DMS53 (cell line): ENCODE measurements at regions not wholly inside any gene's neighbourhood (a gene's known extent, or its start where the extent isn't known, plus 50 kb on each side); places are given as distances from the start of the nearest gene placed in this dataset.
A peak's percentile ranks its signal among the peaks of the same experiment; 100 is the strongest.
"Not testable (repeated sequence)": the region's sequence is repeated elsewhere in the genome, so short reads cannot be mapped to it uniquely, and the experiment has no call there.

Experiments
- DNase-seq: peaks from one replicate; lab custom pipeline; 2025; lab: John Stamatoyannopoulos, UW

GRCh38 chr21:14683063-14683462 is 136.9 kb upstream of the SAMSN1 start:
- DNase-seq: no peak

GRCh38 chr21:14678973-14679574 is 133.0 kb upstream of the SAMSN1 start:
- no peak for DNase-seq

DNA sequence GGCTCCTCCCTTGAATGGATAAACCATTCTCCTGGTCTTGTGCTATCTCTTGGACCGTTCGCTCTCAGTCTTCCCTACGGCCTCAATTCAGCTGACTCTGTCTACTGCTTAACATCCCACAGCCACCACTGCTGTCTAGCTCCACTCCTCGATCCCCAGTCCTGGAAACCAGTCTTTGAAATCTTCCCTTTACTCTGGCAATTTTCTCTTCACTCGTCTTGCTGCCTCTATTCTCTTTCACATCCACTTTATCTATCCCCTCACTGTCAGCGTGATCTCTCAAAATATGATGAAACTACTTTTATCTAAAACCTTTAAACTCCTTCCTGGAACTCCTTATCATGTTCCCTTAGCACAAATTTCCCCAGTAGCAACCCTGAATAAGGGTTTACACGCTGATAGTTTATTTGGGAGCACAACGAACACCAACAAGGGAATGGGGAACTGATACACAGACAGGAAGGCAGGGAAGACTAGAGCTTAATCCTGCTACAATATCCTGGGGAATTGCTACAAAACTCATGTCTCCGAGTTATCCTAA is 131.6 kb upstream of the SAMSN1 start:
- DNase-seq: no peak

GRCh38 chr21:14677013-14677412 is 130.9 kb upstream of the SAMSN1 start:
- DNase-seq: peak; percentile 4

- peak; percentile 2 for DNase-seq
Measured at GRCh38 chr21:14675774-14676530, 129.8 kb upstream of the SAMSN1 start.

GRCh38 chr21:14673649-14674048 is 127.5 kb upstream of the SAMSN1 start:
- DNase-seq: no peak

DNA sequence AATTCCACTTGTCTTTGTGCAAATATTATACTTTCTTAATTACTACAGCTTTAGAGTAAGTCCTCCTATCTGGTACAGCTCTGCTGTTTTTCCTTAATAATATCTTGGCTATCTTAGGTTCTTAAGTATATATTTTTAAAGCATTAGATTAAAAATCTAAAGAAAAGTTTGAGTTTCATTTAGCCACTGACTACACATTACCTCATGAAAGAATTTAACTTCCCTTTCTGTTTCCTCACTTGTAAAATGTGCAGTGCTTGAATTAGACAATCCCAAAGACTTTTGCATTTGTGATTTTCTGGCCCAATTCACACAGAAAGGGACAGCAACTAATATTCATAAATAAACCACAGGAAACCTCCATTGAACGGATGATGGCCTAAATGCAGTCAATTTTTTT is 126.4 kb upstream of the SAMSN1 start:
- DNase-seq: no peak

- DNase-seq: no peak
Measured at GRCh38 chr21:14670409-14670808, 124.3 kb upstream of the SAMSN1 start.

DNA sequence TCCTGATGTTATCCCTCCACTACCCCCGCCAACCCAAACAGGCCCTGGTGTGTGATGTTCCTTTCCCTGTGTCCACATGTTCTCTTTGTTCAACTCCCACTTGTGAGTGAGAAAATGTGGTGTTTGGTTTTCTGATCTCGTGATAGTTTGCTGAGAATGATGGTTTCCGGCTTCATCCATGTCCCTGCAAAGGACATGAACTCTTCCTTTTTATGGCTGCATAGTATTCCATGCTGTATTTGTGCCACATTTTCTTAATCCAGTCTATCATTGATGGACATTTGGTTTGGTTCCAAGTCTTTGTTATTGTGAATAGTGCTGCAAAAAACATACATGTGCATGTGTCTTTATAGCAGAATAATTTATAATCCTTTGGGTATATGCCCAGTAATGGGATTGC is 123.0 kb upstream of the SAMSN1 start:
- DNase-seq: not testable (repeated sequence)

DNA sequence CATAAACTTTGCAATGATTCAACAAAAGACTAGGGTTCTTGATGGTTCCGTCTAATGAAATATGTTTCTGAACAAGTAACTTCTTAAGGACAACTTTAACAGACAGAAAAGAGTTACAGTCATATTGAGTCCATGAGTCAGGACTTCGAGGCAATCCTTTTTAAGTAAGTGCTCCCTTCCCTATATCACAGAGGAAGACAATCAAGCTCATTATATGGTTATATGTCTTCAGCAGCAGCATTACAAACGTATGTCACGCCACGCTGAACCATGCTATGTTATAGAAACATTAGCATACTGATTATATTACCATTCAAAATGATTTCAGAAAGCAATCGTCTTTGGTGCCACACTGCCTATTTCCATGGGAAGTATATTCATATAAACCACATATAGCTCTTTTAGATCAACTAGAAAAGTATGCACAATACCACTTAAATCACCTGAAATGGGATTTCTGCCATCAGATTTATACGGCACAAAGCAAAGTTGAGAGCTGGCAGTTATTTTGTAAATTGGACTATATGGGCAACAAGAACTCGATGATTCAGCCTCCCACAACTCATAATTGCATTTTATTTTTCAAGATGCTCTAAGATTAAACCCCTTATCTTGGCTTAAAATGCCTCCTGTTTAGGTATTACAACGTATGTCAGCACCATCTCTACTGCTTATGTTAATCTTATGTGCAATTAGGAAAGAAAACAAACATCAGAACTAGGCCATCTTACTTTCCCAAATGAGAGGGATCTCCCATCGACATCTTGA is 111.3 kb upstream of the SAMSN1 start:
- no peak for DNase-seq

- DNase-seq: no peak
Measured at GRCh38 chr21:14646893-14647292, 100.8 kb upstream of the SAMSN1 start.

DNA sequence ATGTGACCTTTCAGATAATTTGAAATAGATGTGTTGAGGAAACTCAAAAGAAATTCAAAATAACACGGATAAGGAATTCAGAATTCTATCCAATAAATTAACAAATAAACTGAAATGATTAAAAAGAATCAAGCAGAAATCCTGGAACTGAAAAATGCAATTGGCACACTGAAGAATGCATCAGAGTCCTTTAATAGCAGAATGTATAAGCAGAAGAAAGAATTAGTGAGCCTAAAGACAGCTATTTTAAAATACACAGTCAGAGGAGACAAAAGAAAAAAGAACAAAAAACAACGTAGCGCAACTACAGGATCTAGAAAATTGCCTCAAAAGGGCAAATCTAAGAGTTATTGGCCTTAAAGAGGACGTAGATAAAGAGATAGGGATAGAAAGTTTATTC is 99.6 kb upstream of the SAMSN1 start:
- no peak for DNase-seq

GRCh38 chr21:14632359-14632758 is 86.2 kb upstream of the SAMSN1 start:
- no peak for DNase-seq

DNA sequence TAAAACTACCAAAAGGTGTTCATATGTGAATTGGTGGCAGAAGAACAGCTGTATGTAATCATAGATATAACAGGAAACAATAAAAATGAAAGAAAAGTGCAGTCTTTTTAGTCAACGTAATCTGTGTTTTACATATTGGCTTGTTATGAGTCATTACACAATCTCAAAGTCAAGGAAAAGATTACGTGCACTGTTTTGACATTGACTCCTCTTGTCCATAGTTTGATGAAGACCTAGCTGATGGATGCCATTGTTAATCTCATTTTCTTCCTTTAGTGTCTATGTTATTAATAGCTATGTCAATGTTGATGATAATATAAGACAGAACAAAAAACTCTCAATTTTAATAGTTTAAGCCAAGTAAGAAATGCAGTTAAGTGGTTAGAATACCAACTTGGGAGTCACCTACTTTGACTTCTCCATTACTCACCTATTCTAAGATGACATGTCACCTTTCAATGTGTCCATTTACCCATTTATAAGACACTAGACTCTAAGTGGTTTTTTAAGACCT is 84.5 kb upstream of the SAMSN1 start:
- no peak for DNase-seq

GRCh38 chr21:14629461-14629860 is 83.3 kb upstream of the SAMSN1 start:
- DNase-seq: no peak

GRCh38 chr21:14623079-14623478 is 77.0 kb upstream of the SAMSN1 start:
- not testable (repeated sequence) for DNase-seq

- DNase-seq: no peak
Measured at GRCh38 chr21:14620152-14620551, 74.0 kb upstream of the SAMSN1 start.

DNA sequence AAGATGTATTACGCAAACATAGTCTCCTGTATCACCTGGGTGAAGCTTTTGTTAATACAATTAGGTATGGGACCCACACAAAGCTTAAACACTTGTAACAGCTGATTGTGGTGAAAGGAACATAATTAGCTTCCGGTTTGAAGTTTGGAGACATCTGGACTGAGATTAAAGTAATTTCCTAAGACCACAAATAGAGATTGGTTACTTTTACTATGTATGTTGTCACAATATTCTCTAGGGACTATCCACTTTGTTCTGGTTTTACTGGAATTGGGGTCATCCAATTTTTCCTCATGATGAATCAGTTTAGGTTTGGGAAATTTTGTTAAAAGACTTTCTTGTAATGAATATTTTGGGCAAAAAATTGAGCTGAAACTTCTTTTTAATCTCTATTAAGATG is 71.8 kb upstream of the SAMSN1 start:
- no peak for DNase-seq

GRCh38 chr21:14617040-14617393 is 70.9 kb upstream of the SAMSN1 start:
- DNase-seq: no peak

GRCh38 chr21:14616380-14617039 is 70.4 kb upstream of the SAMSN1 start:
- DNase-seq: no peak

DNA sequence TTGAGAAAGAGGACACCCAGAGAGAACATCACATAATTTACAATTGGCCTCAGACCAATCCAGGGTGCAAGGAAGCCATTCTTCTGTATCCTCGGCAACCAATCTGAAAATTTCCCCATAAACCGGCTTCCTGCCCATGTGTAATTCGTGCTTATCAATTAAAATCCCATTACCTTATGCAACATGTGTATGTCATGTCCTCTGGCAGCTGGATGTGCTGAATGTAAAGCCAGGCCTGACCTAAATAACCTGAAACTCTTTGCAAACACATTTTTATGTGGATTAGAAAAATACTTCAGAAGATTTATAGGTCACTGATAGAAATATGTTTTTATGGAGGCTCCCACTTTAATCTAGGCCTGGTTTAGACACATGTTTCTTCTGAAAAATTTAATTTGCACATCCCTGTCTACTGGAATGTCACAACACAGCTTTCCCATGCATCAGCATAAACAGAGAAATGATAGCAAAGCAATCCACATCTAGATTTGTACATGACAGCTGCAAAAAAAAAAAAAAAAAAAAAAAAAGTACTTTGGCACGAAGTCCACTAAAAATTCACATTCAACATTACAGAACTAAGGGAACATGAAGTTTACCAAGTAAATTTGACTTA is 69.4 kb upstream of the SAMSN1 start:
- DNase-seq: no peak

GRCh38 chr21:14614287-14614686 is 68.2 kb upstream of the SAMSN1 start:
- no peak for DNase-seq
